CD4-positive, alpha-beta T cell (primary cell): ENCODE measurements at regions not wholly inside any gene's neighbourhood (a gene's known extent, or its start where the extent isn't known, plus 50 kb on each side); places are given as distances from the start of the nearest gene placed in this dataset.

Experiments
- ATAC-seq: fragments of 200-7000 bp; cut with Tn5 transposase; one replicate; pipeline ENCODE4 v1.10.0; 2022; ENCODE audit warnings: mild to moderate bottlenecking; ENCODE audit not compliant: poor library complexity
- CTCF ChIA-PET: fragments of 350-600 bp; sonication (Branson Sonifier 250); formaldehyde crosslinking; loops from one replicate; lab custom pipeline; 2021; ENCODE audit warnings: antibody characterized with exemption, inconsistent platforms; lab: Charles Lee
- POLR2A ChIA-PET: fragments of 350-600 bp; sonication (Branson Sonifier 250); formaldehyde crosslinking; loops from one replicate; lab custom pipeline; 2021; ENCODE audit warnings: antibody characterized with exemption, inconsistent platforms; lab: Charles Lee
- DNase-seq, 14 experiments: peaks; one replicate each; pipeline ENCODE4 v3.0.0-alpha.2; 2013 to 2020; ENCODE audit warnings: mixed read lengths in 2 of 14
- H3K27ac ChIP-seq, 2 donors: one replicate each; pipeline versions ENCODE4 v1.5.1 to v1.7.0; 2013; ENCODE audit warnings: low read length in 2 of 2, low read depth in 1 of 2, mild to moderate bottlenecking in 1 of 2
- H3K27me3 ChIP-seq, 2 experiments: 1 replicate in 1 of 2; 2 replicates in 1 of 2; pipeline versions ENCODE4 v1.6.1 to v1.7.0; 2013; ENCODE audit warnings: low read length in 2 of 2, control low read depth in 1 of 2, mild to moderate bottlenecking in 1 of 2, moderate library complexity in 1 of 2; ENCODE audit not compliant: insufficient read depth in 2 of 2, control insufficient read depth in 1 of 2
- H3K36me3 ChIP-seq: one replicate; pipeline ENCODE4 v1.6.1; 2013; ENCODE audit warnings: low read length, control low read depth; ENCODE audit not compliant: insufficient read depth
- H3K4me1 ChIP-seq: one replicate; pipeline ENCODE4 v1.6.1; 2013; ENCODE audit warnings: low read length, control low read depth; ENCODE audit not compliant: insufficient read depth
- H3K4me3 ChIP-seq: one replicate; pipeline ENCODE4 v1.5.1; 2013; ENCODE audit warnings: mild to moderate bottlenecking, low read length, moderate library complexity
- H3K9me3 ChIP-seq, 2 experiments: 1 replicate in 1 of 2; 2 replicates in 1 of 2; pipeline versions ENCODE4 v1.6.1 to v1.7.0; 2013; ENCODE audit warnings: low read length in 2 of 2, mild to moderate bottlenecking in 2 of 2, control low read depth in 1 of 2, moderate library complexity in 1 of 2; ENCODE audit not compliant: control insufficient read depth in 1 of 2, insufficient read depth in 1 of 2
- H3K27ac Mint-ChIP-seq: one replicate; pipeline ENCODE4 v1.8.0; 2020; ENCODE audit warnings: mixed read lengths
- H3K27me3 Mint-ChIP-seq: one replicate; pipeline ENCODE4 v1.8.0; 2021; ENCODE audit warnings: mixed read lengths
- H3K36me3 Mint-ChIP-seq: one replicate; pipeline ENCODE4 v1.8.0; 2021; ENCODE audit warnings: low read depth, mixed read lengths
- H3K4me1 Mint-ChIP-seq: one replicate; pipeline ENCODE4 v1.8.0; 2021; ENCODE audit warnings: low read depth, mixed read lengths
- H3K4me3 Mint-ChIP-seq: one replicate; pipeline ENCODE4 v1.8.0; 2020; ENCODE audit warnings: mild to moderate bottlenecking, mixed read lengths
- H3K9me3 Mint-ChIP-seq: one replicate; pipeline ENCODE4 v1.8.0; 2020; ENCODE audit warnings: mixed read lengths
- intact Hi-C, 2 experiments: fragments of 100-400 bp; cut with DNase I in 1 of 2; cut with micrococcal nuclease in 1 of 2; formaldehyde crosslinking; loops; one replicate each; pipeline versions ENCODE4 v1.15.1 to v1.9.0; 2023 to 2025; cut with DNase I, micrococcal nuclease
- TF ChIP-seq, protein P1 (sequence below): fragments of 200-600 bp; IDR thresholded peaks from one replicate; pipeline ENCODE4 v1.8.0; 2022; ENCODE audit warnings: antibody characterized with exemption, mild to moderate bottlenecking

DNA sequence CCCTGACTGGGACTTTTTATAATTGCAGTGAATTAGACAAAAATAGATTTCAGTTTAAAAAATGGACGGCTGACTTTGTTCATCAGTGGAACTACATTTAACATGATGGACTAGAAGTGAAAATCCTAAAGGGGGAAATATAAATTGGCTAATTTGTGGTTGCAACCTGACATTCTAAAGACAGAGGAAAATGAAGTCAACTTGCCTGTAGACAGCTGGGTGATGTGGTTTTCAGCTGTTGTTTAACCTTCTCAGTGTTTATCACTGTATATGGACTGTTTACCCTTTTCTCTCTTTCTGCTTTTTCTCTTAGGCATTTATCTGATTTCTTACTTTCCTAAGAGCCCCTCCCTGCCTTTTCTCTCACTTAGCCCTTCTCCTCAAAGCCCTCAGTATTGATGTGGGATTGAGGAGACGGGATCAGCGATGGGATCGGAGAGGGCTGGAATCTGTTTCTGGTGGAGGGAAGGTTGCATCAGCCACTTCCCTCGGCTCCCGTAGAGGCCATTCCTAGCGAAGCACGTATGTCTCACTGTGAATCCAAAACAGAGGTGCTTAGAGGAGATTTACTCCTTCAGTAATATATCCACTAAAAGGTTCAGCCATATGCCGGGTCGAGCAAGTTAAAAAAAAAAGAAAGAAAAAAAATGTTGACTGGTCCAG lies 109.0 kb upstream of the KLF6 start:
- Mint-ChIP-seq H3K27me3 (no peaks in the 10 kb centered on the region), H3K9me3 (no peaks in the 10 kb centered on the region), H3K4me3 (no peak overlapping the region), H3K27ac (peak overlapping the region; percentile 68), H3K4me1 (peaks cover 15% of the 10 kb centered on the region), H3K36me3 (no peaks in the 10 kb centered on the region)
- H3K9me3 ChIP-seq: no peaks in the 10 kb centered on the region
- ATAC-seq (no peak), DNase-seq (peak in 2 of 14 experiments; percentile 19 to 43)
- H3K27me3 ChIP-seq: no peaks in the 10 kb centered on the region
- TF ChIP-seq, protein P1, sequence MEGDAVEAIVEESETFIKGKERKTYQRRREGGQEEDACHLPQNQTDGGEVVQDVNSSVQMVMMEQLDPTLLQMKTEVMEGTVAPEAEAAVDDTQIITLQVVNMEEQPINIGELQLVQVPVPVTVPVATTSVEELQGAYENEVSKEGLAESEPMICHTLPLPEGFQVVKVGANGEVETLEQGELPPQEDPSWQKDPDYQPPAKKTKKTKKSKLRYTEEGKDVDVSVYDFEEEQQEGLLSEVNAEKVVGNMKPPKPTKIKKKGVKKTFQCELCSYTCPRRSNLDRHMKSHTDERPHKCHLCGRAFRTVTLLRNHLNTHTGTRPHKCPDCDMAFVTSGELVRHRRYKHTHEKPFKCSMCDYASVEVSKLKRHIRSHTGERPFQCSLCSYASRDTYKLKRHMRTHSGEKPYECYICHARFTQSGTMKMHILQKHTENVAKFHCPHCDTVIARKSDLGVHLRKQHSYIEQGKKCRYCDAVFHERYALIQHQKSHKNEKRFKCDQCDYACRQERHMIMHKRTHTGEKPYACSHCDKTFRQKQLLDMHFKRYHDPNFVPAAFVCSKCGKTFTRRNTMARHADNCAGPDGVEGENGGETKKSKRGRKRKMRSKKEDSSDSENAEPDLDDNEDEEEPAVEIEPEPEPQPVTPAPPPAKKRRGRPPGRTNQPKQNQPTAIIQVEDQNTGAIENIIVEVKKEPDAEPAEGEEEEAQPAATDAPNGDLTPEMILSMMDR: no peak
- H3K27ac ChIP-seq: peak overlapping the region in 1 of 2 donors; percentile 96
- ChIA-PET CTCF (no interaction called here), POLR2A (interaction anchor here (0.6 to 12.5 kb wide), 3 partner anchors 19 to 123 kb away, joined by 3 to 83 read pairs (median 7); partner anchors contain the start of gene KLF6)
- H3K36me3 ChIP-seq: no peaks in the 10 kb centered on the region
- no peak overlapping the region for H3K4me3 ChIP-seq
- intact Hi-C loops: loop anchor here in 1 of 2 experiments (5.0 kb wide), 1 partner anchor 43 kb away; no protein-coding TSS in a partner anchor
- H3K4me1 ChIP-seq: peaks cover 30% of the 10 kb centered on the region

DNA sequence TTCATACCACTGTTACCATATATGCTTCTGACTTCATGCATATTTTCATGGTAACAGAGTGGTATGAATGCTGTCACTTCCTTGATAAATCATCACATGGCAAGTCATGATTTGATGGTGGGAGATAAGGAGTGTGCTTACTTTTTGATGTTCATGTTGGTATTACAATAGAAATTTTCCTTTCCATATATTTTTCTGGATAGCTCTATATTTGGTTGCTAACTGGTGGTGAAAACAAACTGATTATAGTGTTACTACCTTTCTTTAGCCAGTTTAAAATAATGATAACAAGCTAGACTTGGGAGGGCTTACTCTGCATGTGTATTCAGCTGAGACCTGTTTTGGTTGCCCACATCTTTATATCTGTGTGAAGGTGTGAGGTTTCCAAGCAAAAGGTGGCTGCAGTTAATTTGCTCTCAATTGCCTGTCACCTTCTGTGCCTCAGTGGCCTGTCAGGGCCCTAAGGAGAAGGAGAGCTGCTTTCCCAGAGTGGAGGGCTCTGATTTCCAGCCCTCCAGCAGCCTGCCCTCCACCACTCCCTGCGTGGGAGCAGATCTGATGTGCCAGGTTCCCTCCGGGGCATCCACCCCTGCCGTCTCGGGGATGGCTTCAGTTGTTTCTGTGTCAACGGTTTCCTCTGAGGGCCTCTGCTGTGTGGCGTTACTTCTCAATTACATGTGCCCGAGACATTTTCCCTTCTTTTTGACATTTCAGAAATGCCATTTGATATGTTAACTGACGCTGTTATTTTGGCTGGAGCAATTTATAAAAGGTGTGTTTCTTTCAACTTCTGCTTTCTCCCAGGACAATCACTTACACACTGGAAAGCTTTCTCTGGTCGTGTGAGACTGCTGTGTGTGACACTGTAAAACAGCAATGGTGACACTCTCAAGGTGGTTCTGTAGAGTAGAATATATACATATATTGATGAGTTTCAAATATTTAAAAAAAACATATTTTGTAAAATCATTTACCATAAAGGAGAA lies 107.7 kb upstream of the KLF6 start:
- H3K27ac ChIP-seq: peak overlapping the region; percentile 54 to 96
- H3K27ac Mint-ChIP-seq: peak overlapping the region; percentile 66
- TF ChIP-seq, protein P1: no peak
- H3K4me1 ChIP-seq: peaks cover 40% of the 10 kb centered on the region
- no peak overlapping the region for H3K4me3 ChIP-seq
- peak; percentile 63 for ATAC-seq
- POLR2A ChIA-PET: interaction anchor here (0.8 to 12.5 kb wide), 8 partner anchors 14 to 342 kb away, joined by 3 to 83 read pairs (median 3); partner anchors contain the start of gene KLF6
- peak in 5 of 14 experiments; percentile 7 to 86 (median 78) for DNase-seq
- H3K27me3 ChIP-seq: no peaks in the 10 kb centered on the region
- no peak overlapping the region for H3K4me3 Mint-ChIP-seq
- no peaks in the 10 kb centered on the region for H3K9me3 ChIP-seq
- H3K36me3 Mint-ChIP-seq: no peaks in the 10 kb centered on the region
- H3K36me3 ChIP-seq: no peaks in the 10 kb centered on the region
- intact Hi-C loops: loop anchor here in 1 of 2 experiments (5.0 kb wide), 1 partner anchor 45 kb away; no protein-coding TSS in a partner anchor
- H3K27me3 Mint-ChIP-seq: no peaks in the 10 kb centered on the region
- peaks cover 21% of the 10 kb centered on the region for H3K4me1 Mint-ChIP-seq
- CTCF ChIA-PET: interaction anchor here (1.0 to 1.5 kb wide), 3 partner anchors 18 to 695 kb away, joined by 3 to 5 read pairs (median 4); partner anchors contain the start of gene KLF6
- no peaks in the 10 kb centered on the region for H3K9me3 Mint-ChIP-seq

DNA sequence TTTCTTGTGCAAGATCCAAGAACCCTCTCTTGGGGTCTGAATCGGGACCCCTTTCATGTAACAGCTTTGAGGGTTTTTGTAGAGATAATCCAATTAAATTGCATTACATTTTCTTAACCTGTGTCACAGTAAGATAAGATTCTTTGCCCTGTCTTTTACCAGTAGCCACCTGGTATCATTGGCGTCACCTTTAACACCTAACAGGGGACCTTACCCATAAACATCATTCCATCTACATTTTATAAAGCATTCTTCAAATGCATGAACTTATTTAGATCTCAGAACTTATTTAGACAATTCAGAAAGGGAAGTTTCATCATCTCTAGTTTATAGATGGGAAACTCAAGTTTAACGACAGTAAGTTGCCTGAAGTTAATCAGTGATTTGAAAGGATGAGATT lies 106.4 kb upstream of the KLF6 start:
- ChIA-PET POLR2A (interaction anchor here (1.5 to 12.5 kb wide), 2 partner anchors 15 to 108 kb away, joined by 8 to 83 read pairs; partner anchors contain the start of gene KLF6), CTCF (interaction anchor here (0.7 kb wide), 1 partner anchor 39 kb away, joined by 3 read pairs; no protein-coding TSS in a partner anchor)
- Histone ChIP-seq H3K4me3 (no peak overlapping the region), H3K4me1 (peaks cover 54% of the 10 kb centered on the region), H3K36me3 (no peaks in the 10 kb centered on the region), H3K27ac (peak overlapping the region in 1 of 2 donors; percentile 79), H3K27me3 (no peaks in the 10 kb centered on the region), H3K9me3 (no peaks in the 10 kb centered on the region)
- Mint-ChIP-seq H3K9me3 (no peaks in the 10 kb centered on the region), H3K36me3 (no peaks in the 10 kb centered on the region), H3K27me3 (no peaks in the 10 kb centered on the region), H3K4me1 (peaks cover 30% of the 10 kb centered on the region), H3K27ac (peak overlapping the region; percentile 66), H3K4me3 (no peak overlapping the region)
- TF ChIP-seq, protein P1: no peak
- intact Hi-C loops: loop anchor here in 1 of 2 experiments (5.0 kb wide), 1 partner anchor 46 kb away; no protein-coding TSS in a partner anchor
- DNase-seq (no peak), ATAC-seq (no peak)
